ENCODE measurements at regions not wholly inside any gene's neighbourhood (a gene's known extent, or its start where the extent isn't known, plus 50 kb on each side); places are given as distances from the start of the nearest gene placed in this dataset.

GRCh38 chr7:145489609-145490008 is 627.0 kb upstream of the CNTNAP2 start:
- Histone ChIP-seq H3K4me1 (ENCODE audit: insufficient read depth, low read length, poor library complexity, severe bottlenecking) (no peaks in the 10 kb centered on the region), H3K79me2 (ENCODE audit: insufficient read depth, low read depth, low read length) (no peaks in the 10 kb centered on the region), H2AFZ (ENCODE audit: low read length) (no peak overlapping the region), H3K9me2 (ENCODE audit: insufficient read depth, low read length) (no peaks in the 10 kb centered on the region), H3K36me3 (ENCODE audit: insufficient read depth, low read length) (no peaks in the 10 kb centered on the region), H4K20me1 (ENCODE audit: insufficient read depth, low read length) (no peaks in the 10 kb centered on the region), H3K9me3 (ENCODE audit: low read length) (no peaks in the 10 kb centered on the region), H3K4me3 (ENCODE audit: low read depth, low read length, poor library complexity, severe bottlenecking) (no peak overlapping the region), H3K27ac (ENCODE audit: low read depth, low read length, poor library complexity, severe bottlenecking) (no peak overlapping the region), H3K4me2 (ENCODE audit: low read length) (no peak overlapping the region)
- TF ChIP-seq CTCF (conservative IDR thresholded peaks at IDR 0.05; ENCODE audit: low read length), result no peak
- no peak for TF ChIP-seq EZH2phosphoT487 (IDR thresholded peaks at IDR 0.05; ENCODE audit: borderline replicate concordance, low read depth, low read length)
- no TSS peak for BruUV-seq (replicated peaks)
- POLR2A ChIA-PET, result interaction anchor here (0.7 kb wide), 1 partner anchor 607 kb away, joined by 4 read pairs; no protein-coding TSS in a partner anchor
- intact Hi-C loops (cut with micrococcal nuclease; ENCODE audit: unreplicated experiment), result no loop called here
- CTCF ChIA-PET (ENCODE audit: unreplicated experiment), result no interaction called here
- no peak for DNase-seq (ENCODE audit: low spot score)

GRCh38 chr7:145488816-145489215 is 627.8 kb upstream of the CNTNAP2 start:
- no TSS peak for BruUV-seq (replicated peaks)
- Histone ChIP-seq H3K9me3 (ENCODE audit: low read length) (no peaks in the 10 kb centered on the region), H3K36me3 (ENCODE audit: insufficient read depth, low read length) (no peaks in the 10 kb centered on the region), H3K9me2 (ENCODE audit: insufficient read depth, low read length) (no peaks in the 10 kb centered on the region), H2AFZ (ENCODE audit: low read length) (no peak overlapping the region), H3K79me2 (ENCODE audit: insufficient read depth, low read depth, low read length) (no peaks in the 10 kb centered on the region), H3K4me2 (ENCODE audit: low read length) (no peak overlapping the region), H3K4me3 (ENCODE audit: low read depth, low read length, poor library complexity, severe bottlenecking) (no peak overlapping the region), H3K27ac (ENCODE audit: low read depth, low read length, poor library complexity, severe bottlenecking) (no peak overlapping the region), H3K4me1 (ENCODE audit: insufficient read depth, low read length, poor library complexity, severe bottlenecking) (no peaks in the 10 kb centered on the region), H4K20me1 (ENCODE audit: insufficient read depth, low read length) (no peaks in the 10 kb centered on the region)
- TF ChIP-seq EZH2phosphoT487 (IDR thresholded peaks at IDR 0.05; ENCODE audit: borderline replicate concordance, low read depth, low read length) (no peak), CTCF (conservative IDR thresholded peaks at IDR 0.05; ENCODE audit: low read length) (no peak)
- ChIA-PET POLR2A (no interaction called here), CTCF (ENCODE audit: unreplicated experiment) (no interaction called here)
- intact Hi-C loops (cut with micrococcal nuclease; ENCODE audit: unreplicated experiment), result no loop called here
- DNase-seq (ENCODE audit: low spot score), result no peak

GRCh38 chr7:145481985-145482384 is 634.6 kb upstream of the CNTNAP2 start:
- Histone ChIP-seq H4K20me1 (ENCODE audit: insufficient read depth, low read length) (no peaks in the 10 kb centered on the region), H3K27ac (ENCODE audit: low read depth, low read length, poor library complexity, severe bottlenecking) (no peak overlapping the region), H3K4me1 (ENCODE audit: insufficient read depth, low read length, poor library complexity, severe bottlenecking) (no peaks in the 10 kb centered on the region), H3K9me2 (ENCODE audit: insufficient read depth, low read length) (no peaks in the 10 kb centered on the region), H2AFZ (ENCODE audit: low read length) (no peak overlapping the region), H3K36me3 (ENCODE audit: insufficient read depth, low read length) (no peaks in the 10 kb centered on the region), H3K4me3 (ENCODE audit: low read depth, low read length, poor library complexity, severe bottlenecking) (no peak overlapping the region), H3K79me2 (ENCODE audit: insufficient read depth, low read depth, low read length) (no peaks in the 10 kb centered on the region), H3K9me3 (ENCODE audit: low read length) (no peaks in the 10 kb centered on the region), H3K4me2 (ENCODE audit: low read length) (no peak overlapping the region)
- no TSS peak for BruUV-seq (replicated peaks)
- ChIA-PET CTCF (ENCODE audit: unreplicated experiment) (no interaction called here), POLR2A (no interaction called here)
- no peak for TF ChIP-seq CTCF (conservative IDR thresholded peaks at IDR 0.05; ENCODE audit: low read length)
- no peak for TF ChIP-seq EZH2phosphoT487 (IDR thresholded peaks at IDR 0.05; ENCODE audit: borderline replicate concordance, low read depth, low read length)
- no peak for DNase-seq (ENCODE audit: low spot score)
- intact Hi-C loops (cut with micrococcal nuclease; ENCODE audit: unreplicated experiment), result no loop called here

Measured in OCI-LY7 (cell line).